HG03103 (cell line): ENCODE measurements at regions not wholly inside any gene's neighbourhood (a gene's known extent, or its start where the extent isn't known, plus 50 kb on each side); places are given as distances from the start of the nearest gene placed in this dataset.
"Not testable (repeated sequence)": the region's sequence is repeated elsewhere in the genome, so short reads cannot be mapped to it uniquely, and the experiment has no call there.

ENCODE experiments used
- ATAC-seq: cut with Tn5 transposase; IDR thresholded peaks from one replicate; pipeline ENCODE4 v1.9.1; 2021; ENCODE audit warnings: low read depth; ENCODE audit not compliant: unreplicated experiment

DNA sequence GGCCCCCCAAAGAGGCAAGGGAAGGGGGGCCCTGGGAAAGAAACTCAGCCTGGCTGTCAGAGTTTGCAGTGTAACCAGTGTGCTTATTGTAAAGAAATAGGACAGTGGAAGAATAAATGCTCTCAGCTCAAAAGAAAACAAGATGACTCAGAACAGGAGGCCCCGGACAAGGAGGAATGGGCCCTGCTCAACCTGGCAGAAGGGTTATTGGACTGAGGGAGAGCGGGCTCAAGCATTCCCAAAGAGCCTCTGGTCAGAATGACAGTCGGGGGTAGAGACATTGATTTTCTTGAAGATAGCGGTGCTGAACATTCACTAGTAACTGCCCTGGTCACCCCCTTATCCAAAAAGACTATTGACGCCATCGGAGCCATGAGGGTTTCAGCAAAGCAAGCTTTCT, 100.4 kb upstream of the OSBPL11 start:
- ATAC-seq, result no peak

DNA sequence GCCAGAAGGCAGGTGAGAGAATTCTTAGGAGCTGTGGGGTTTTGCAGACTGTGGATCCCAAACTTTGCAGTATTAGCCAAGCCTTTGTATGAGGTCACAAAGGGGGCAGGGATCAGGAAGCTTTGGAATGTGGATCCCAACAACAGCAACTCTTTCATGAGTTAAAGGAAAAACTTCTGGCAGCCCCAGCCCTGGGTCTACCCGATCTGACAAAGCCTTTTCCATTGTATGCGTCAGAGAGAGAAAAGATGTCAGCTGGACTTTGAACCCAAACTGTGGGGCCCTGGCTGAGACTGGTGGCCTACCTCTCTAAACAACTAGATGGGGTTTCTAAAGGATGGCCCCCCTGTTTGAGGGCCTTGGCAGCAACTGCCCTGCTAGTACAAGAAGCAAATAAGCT, 101.8 kb upstream of the OSBPL11 start:
- not testable (repeated sequence) for ATAC-seq

DNA sequence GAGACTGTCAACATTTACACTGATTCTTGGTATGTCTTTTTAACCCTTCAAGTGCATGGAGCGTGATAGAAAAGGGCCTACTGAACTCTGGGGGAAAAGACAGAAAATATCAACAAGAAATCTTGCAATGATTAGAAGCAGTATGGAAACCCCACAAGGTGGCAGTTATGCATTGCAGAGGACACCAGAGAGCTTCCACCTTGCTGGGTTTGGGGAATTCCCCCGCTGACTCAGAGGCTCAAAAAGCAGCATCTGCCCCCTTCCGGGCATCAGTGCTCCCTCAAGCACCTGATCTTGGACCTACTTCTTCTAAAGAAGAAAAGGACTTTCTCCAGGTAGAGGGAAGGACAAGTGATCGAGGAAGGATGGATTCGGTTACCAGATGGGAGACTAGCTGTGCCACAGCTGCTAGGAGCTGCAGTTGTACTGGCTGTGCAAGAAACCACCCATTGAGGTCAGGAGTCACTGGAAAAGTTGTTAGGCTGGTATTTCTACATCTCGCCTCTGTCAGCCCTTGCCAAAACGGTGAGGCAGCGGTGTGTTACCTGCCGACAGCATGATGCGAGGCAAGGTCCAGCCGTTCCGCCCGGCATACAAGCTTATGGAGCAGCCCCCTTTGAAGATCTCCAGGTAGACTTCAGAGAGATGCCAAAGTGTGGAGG, 102.8 kb upstream of the OSBPL11 start:
- not testable (repeated sequence) for ATAC-seq

DNA sequence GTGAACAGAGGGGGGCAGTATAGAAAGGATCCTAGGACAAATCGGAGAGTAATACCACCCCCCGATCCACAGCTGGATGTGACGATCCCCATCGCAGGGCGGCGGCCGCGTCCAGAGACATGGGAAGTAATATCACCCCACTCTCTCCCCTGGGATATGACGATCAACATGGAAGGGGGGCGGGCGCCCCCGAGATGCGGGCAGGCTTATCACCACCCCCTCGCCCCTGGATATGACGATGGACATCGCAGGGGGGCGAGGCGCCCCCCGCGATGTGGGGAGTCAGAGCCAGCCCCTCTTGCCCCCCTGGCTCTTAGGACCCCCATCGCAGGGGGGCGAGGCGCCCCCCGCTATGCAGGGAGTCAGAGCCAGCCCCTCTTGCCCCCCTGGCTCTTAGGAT, 120.4 kb upstream of the OSBPL11 start:
- no peak for ATAC-seq

DNA sequence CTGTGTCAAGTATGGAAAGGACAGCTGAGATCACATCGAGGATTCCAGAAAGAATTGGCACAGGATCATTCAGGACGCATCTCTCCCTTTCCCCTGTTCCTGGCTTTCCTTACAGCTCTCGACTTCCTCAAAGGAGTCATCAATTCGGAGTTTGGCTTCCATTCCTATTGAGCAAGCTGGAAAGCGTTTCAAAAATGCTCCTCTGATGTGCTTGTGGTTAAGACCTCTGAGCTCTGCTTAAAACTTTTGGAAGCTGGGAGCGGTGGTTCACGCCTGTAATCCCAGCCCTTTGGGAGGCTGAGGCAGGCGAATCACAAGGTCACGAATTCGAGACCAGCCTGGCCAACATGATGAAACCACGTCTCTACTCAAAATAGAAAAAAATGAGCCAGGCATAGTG, 136.9 kb upstream of the OSBPL11 start:
- not testable (repeated sequence) for ATAC-seq

DNA sequence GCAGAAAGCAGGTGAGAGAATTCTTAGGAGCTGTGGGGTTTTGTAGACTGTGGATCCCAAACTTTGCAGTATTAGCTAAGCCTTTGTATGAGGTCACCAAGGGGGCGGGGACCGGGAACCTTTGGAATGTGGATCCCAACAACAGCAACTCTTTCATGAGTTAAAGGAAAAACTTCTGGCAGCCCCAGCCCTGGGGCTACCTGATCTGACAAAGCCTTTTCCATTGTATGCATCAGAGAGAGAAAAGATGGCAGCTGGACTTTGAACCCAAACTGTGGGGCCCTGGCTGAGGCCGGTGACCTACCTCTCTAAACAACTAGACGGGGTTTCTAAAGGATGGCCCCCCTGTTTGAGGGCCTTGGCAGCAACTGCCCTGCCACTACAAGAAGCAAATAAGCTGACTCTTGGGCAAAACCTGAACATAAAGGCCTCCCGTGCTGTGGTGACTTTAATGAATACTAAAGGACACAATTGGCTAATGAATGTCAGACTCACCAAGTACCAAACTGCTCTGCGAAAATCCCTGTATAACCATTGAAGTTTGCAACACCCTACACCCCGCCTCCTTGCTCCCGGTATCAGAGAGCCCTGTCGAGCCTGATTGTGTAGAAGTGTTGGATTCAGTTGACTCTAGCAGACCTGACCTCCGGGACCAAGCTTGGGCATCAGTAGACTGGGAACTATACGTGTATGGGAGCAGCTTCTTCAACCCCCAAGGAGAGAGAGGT, 146.9 kb upstream of the OSBPL11 start:
- ATAC-seq, result not testable (repeated sequence)

DNA sequence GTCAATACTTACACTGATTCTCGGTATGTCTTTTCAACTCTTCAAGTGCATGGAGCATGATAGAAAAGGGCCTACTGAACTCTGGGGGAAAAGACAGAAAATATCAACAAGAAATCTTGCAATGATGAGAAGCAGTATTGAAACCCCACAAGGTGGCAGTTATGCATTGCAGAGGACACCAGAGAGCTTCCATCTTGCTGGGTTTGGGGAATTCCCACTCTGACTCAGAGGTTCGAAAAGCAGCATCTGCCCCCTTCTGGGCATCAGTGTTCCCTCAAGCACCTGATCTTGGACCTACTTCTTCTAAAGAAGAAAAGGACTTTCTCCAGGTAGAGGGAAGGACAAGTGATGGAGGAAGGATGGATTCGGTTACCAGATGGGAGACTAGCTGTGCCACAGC, 147.5 kb upstream of the OSBPL11 start:
- ATAC-seq, result not testable (repeated sequence)

DNA sequence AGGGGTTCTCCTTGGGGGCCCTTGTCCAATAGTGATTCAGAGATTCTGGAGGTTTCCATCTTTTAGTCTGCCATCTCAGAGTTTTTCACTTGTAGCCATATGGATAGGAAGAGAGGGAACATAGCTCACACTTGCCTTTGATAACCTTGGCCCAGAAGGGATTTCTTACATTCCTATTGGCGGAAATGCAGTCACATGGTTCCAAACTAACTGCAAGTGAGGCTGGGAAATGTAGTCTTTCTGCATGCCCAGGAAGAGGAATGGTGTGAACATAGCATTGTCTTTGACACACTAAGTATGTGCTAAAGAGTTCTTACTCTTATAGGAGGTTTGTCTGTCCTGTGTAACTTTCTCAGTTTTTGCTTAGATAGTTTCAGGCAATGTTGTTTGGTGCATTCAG, 161.8 kb upstream of the OSBPL11 start:
- ATAC-seq, result not testable (repeated sequence)

DNA sequence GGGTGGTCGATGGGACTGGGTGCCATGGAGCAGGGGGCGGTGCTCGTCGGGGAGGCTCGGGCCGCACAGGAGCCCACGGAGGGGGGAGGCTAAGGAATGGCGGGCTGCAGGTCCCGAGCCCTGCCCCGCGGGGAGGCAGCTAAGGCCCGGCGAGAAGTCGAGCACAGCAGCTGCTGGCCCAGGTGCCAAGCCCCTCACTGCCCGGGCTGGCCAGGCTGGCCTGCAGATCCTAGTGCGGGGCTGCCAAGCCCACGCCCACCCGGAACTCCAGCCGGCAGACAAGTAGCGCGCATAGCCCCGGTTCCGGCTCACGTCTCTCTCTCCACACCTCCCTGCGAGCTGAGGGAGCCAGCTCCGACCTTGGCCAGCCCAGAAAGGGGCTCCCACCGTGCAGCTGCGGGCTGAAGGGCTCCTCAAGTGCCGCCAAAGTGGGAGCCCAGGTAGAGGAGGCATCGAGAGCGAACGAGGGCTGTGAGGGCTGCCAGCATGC, 163.4 kb upstream of the OSBPL11 start:
- not testable (repeated sequence) for ATAC-seq

DNA sequence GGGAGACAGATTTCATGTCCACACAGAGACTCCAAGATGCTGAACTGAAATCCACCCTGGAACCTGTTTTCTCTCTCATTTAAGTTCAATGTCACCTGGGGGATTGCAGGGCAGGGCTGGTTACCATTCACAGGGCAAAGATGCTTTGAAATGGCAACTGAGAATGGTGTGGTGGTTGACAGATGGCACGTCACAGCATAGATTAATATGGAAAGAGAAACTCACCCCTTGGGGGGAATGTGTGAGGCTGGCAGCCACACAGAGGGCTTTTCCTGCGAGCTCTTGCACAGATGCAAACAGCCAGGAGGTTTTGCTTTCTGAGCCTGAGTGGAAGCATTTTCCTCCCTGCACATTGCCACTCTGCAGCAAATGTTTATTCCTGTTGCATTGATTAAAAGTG, 167.3 kb upstream of the OSBPL11 start:
- not testable (repeated sequence) for ATAC-seq

DNA sequence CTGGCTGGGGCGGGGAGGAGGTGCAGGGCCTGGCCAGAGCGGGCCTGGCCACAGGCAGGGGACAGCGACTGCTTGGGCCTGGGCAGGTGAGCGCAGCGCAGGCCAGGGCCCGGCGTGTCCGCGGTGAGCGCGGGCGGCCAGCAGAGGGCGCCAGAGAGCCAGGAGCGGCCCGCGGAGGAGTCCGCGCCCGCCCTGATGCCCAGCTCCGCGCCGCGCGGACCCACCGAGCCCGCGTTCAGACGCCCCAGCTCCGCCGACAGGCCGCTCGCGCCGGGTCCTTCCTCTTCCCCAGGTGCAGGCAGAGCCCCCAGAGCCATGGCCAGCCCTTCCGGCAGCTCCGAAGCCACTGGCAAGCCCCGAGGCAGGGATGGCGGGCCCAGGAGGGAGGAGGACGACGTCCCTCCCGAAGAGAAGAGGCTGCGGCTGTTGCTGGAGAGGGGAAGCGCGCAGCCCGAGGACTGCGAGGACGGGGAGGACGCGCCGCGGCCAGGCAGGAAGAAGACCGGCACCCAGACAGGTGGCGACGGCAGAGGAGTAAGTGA, 171.1 kb upstream of the OSBPL11 start:
- ATAC-seq, result not testable (repeated sequence)

DNA sequence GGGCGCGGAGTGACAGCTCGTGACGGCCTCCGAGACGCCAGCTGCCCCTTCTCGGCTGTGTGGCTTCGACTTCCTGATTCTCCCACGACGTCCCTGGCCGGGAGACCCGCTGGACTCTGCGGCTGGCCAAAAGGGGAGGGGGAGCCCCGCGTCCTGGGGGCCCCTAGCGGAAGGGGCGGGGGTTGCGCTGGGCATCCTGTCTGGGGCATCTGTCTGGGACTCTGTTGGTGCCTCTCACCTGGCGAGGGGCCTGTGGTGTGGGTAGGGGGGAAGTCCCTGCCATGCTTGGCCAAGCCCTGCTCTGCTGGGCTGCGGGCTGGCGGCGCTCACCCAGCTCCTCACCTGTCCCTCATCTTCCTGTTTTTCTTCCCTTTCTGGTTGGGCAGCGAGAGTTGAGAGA, 171.6 kb upstream of the OSBPL11 start:
- ATAC-seq, result not testable (repeated sequence)

DNA sequence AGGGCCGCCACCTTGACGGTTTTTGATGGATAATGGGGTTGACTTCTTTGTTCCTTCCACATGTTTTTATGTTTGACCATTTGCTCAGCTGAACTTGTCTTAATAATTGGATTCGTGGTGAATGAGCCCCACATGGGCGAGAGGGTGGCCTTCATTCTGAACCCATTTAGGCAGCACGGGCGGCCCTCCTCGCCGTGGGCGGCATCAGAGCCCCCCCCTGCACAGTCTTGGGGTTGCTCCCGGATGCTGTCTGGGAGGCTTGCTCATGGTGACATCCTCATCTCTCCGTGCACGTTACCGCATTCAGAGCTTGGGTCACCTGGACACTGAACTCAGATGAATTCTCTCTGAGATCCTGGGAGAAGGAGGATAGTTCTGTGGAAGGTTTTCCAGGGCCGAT, 172.3 kb upstream of the OSBPL11 start:
- ATAC-seq, result no peak

DNA sequence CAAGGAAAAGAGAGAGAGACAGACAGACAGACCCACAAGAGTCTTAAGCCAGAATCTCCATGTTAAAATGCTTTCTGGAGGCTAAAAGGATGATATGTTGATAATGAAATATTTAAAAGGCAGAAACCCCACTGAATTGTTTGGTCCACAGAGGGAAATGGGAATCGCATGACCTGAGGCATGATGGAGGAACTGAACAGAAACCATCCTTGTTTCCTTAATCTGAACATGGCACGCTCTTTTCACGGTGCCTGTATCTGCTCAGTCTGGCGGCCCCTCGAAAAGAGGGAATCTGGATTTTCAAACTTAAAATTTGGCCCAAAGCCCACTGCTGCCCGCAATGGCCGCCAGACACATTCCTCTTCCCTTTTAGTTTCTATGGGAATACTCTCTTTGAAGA, 173.5 kb upstream of the OSBPL11 start:
- ATAC-seq, result not testable (repeated sequence)

DNA sequence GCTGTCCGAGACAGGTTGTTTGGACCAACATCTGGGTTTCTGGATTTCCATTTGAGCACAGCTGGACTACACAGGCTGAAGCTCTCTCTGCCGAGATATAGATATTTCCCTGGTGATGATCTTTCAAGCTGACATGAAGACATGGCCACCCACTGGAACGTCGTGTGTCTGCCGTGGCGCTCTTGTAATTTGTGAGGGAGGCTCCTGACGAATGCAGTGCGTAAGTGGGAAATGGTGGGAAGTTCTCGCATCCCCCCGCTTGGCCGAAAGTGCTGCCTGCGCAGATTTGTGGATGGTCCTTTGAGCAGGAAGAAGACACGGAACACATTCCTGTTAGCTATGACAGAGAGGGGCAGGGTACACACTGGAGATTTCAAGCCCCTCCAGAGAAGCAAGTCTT, 176.2 kb upstream of the OSBPL11 start:
- ATAC-seq, result not testable (repeated sequence)

DNA sequence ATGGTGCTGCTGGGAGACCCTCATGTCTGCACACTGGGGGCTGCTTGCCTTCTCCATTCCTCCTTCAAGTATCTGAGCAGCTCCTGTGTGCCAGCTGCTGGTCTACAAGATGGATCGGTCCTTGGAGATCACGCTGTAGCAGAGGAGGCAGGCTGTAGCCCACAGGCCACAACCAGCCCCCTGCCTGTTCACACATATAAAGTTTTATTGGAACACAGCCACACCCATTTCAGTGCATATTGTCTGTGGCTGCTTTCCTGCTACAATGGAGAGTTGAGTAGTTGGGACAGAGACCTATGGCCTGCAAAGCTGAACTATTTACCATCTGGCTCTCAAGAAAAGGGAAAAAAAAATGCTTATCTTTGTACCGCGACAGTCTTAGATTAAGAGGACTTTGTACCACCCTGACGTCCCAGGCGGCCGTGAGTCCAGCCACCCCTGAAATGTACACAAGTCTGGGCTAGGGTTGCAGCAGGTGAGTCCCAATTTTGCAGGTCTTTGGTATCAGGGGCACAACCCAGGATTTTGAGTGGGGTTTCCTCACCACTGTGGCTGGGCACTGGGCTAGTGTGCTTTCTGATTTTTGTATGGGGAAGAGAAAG, 179.2 kb upstream of the OSBPL11 start:
- ATAC-seq, result not testable (repeated sequence)

DNA sequence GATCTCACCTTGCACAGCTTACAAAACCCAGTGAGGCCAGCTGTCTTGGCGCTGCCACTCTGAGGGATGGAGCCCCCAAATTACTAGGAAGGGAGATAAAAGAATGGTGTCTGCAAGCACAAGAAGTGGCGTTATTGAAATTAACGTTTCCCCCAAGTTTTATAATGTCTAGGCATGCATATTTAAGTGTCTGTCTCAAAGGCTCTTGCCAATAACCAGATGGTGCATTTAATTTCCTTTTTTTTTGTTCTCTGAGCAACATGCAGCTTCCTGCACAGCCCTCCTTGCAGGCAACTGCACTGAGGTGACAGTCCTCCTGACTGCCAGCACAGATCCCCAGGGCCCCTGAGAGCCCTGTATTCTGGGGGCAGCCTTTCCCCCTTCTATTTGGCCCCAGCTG, 179.8 kb upstream of the OSBPL11 start:
- ATAC-seq, result not testable (repeated sequence)

DNA sequence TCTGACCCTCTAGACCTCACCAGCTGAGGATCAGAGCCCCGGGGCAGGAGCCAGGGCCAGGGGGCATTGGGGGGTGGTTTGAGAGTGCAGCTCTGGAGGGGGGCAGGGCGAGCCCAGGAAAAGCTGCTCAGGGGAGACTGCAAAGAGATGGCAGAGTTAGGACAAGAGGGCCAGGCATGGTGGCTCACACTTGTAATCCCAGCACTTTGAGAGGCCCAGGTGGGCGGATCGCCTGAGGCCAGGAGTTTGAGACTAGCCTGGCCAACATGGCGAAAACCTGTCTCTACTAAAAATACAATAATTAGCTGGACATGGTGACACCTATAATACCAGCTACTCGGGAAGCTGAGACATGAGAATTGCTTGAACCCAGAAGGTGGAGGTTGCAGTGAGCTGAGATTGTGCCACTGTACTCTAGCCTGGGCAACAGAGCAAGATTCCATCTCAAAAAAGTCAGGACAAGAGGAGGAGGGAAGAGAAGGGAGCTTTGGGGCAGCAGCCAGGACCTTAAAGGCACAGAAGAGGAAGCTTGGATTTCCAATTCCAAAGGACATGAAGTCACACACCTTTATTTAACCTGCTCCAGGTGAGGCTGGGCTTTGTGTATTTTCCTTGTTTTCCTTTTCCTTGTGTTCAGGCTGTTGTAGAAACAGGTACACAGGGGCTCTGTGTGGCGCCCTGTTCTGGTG, 180.5 kb upstream of the OSBPL11 start:
- not testable (repeated sequence) for ATAC-seq

DNA sequence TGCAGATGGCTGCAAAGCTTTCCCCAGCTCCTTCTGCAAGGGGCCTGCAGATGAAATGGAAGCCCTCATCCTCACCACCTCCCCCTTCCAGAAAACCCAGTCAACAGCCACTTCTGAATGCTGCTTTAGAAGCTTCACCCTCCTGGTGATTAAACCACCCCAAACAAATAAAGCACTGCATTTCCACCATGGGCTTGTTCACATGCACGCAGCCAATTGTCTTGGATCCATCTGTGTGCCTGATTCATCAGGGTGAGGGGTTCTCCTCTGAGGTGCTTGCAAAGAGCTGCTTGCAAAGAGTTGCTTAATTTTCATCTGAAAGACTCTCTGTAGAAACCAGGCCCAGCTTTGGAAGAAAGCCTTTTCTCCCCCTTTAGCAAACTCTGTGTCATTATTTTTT, 184.0 kb upstream of the OSBPL11 start:
- ATAC-seq, result not testable (repeated sequence)

DNA sequence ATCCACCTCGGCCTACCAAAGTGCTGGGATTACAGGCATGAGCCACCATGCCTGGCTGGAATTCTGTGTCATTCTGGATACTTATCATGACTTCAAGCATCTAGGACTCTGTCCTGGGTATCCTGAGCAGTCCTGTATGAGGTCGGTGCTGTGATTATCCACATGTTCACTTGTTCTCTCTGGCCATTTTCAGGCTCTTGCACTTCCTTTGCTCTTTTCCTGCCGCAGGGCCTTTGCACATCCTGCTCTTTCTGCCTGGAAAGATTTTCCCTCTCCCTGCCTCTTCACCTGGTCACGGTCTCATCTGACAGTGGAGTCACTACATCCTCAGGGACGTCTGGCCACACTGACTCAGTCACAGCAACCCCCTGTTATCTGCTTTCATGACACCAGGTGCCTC, 184.6 kb upstream of the OSBPL11 start:
- ATAC-seq, result not testable (repeated sequence)

DNA sequence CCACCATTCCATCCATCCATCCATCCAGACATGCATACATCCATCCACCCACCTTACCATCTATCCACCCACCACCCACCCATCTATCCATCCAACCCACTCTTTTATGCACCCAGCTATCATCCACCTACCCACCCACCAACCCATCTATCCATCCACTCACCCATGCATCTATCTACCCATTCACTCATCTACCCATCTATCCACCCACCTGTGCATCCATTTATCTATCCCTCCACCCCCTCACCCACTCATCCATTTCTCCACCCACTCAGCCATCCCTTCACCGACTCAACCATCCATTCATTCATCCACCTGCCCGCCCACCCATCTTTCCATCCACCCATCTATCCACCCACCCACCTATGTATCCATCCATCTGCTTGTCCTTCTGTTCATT, 186.4 kb upstream of the OSBPL11 start:
- not testable (repeated sequence) for ATAC-seq
